Head of caudate nucleus (tissue), 42 donors: ENCODE measurements at regions not wholly inside any gene's neighbourhood (a gene's known extent, or its start where the extent isn't known, plus 50 kb on each side); places are given as distances from the start of the nearest gene placed in this dataset.

ENCODE experiments used
- DNase-seq, 42 donors: peaks; one replicate each; pipeline versions ENCODE4 v3.0.0 to v3.0.0-alpha.2; 2020 to 2021; ENCODE audit warnings: mixed read lengths in 7 of 42
- intact Hi-C: fragments of 100-400 bp; cut with DNase I; formaldehyde crosslinking; loops from one replicate; pipeline ENCODE4 v1.15.0; 2022

- intact Hi-C loops = no loop called here
- DNase-seq = no peak
Observed at GRCh38 chr6:1104988-1105670, 206.8 kb upstream of the FOXQ1 start.

- no peak for DNase-seq
- intact Hi-C loops = no loop called here
Observed at GRCh38 chr6:1103945-1104623, 207.8 kb upstream of the FOXQ1 start.

DNA sequence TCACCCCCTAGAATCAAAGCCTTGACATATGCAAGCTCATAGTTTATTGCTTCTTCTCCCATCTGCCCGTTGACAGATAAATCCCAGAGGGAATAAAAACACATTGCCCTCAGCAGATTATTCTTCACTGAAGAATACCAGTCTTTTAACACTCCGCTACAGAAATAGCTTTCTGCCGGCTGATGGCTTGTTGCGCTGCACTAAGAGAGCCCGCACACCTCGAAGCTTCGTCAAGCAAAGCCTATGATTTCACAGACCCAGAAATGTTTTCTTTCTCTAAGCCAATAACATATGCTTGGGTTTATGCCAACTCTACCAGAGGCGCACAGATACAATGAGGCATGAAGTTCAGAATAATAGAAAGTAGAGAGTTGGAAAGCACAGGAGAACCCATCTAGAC lies 208.9 kb upstream of the FOXQ1 start:
- intact Hi-C loops = no loop called here
- DNase-seq = no peak

GRCh38 chr6:1100269-1100668 lies 211.6 kb upstream of the FOXQ1 start:
- intact Hi-C loops = no loop called here
- DNase-seq = no peak

- intact Hi-C loops = no loop called here
- no peak for DNase-seq
Observed at GRCh38 chr6:1099264-1099663, 212.6 kb upstream of the FOXQ1 start.

- intact Hi-C loops = no loop called here
- DNase-seq = no peak
Observed at GRCh38 chr6:1096967-1097765, 214.7 kb upstream of the FOXQ1 start.

- intact Hi-C loops = no loop called here
- no peak for DNase-seq
Observed at GRCh38 chr6:1094306-1094705, 217.6 kb upstream of the FOXQ1 start.

GRCh38 chr6:1091900-1092299 lies 220.0 kb upstream of the FOXQ1 start:
- no peak for DNase-seq
- intact Hi-C loops = no loop called here

DNA sequence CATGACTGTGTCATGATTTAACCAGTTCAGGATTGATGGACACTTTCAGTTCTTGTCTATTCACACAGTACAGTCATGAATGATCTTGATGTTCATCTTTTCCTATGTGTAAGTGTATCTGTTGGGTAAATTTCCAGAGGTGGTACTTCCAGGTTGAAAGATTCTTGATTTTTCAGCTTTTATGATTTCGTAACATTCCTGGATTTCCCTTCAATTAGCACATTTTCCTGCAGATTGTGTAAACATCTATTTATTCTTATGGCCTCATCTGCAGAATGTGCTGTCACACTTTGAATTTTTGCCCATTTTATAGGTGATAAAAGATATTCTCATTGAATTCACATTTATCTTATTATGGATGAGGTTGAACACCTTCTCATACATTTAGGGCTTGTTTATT lies 222.0 kb upstream of the FOXQ1 start:
- intact Hi-C loops = no loop called here
- no peak for DNase-seq

GRCh38 chr6:1088492-1089001 lies 223.4 kb upstream of the FOXQ1 start:
- intact Hi-C loops = no loop called here
- DNase-seq = no peak

DNA sequence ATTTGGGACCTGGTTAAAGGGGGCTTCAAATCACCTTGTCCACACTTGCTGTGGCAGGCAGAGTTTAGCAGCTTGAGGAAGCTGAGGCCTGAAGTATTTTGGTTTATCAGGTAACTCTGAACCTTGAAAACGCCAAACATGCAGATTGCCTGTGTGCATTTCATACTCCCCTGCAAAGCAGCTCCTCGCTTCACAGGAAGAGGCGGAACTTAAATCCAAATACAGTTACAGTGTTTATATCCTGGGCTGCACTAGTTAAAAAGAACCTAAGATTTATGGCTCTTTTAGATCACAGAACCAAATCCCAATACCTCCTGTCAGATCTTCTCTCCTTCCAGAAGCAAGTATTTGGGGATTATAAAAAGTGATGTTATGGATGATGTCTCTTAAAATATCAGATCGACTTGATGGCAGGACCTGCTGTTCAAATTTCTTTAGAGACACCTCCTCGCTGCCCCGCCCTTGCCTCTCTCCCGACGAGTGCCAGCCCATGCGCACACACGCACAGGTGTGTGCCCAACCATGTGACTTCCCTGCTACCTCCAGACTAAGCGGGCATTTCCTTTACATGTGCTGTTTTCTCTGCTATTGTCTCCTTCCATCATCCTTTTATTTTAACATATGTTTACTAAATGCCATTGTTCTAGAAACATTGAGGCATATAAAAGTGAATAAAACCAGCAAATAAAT lies 224.6 kb upstream of the FOXQ1 start:
- intact Hi-C loops = no loop called here
- no peak for DNase-seq

DNA sequence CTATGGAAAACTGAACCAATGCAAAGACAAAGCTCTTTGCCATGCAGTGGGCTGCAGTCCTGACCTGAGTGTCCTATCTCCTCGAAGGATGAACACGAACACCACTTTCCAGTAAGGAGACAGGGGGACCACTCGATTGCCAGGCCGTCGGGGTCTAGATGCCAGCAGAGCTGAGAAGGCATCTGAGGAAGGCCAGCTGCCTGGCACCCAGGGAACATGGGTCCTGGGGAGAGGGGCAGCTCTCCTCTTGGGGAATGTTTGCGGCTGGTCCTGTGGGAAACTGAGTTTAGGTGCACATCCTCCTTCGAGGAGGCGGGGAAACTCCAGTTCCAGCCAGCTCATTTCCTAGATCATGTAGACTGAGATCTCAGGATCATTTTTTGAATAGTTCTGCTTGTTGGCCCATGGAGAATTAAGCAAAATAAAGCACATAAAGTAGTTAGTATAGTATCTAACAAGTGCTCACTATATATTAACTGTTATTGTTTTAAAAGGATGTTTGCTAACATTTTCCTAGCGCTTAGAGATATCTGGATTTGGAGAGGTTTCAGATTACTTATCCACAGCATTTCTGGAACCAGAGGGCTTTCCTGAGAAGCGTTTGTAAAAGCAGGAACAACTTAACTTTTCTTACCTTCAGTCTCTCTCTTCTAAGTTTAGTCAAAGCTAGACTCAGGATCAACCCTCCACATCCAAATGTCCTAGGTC lies 225.3 kb upstream of the FOXQ1 start:
- intact Hi-C loops = no loop called here
- DNase-seq = no peak

- intact Hi-C loops = no loop called here
- no peak for DNase-seq
Observed at GRCh38 chr6:1082285-1082935, 229.5 kb upstream of the FOXQ1 start.

- intact Hi-C loops = no loop called here
Observed at GRCh38 chr6:1081551-1082284, 230.2 kb upstream of the FOXQ1 start.

GRCh38 chr6:1080453-1081337 lies 231.2 kb upstream of the FOXQ1 start:
- intact Hi-C loops = no loop called here
- no peak for DNase-seq

More at GRCh38 chr6:1081551-1082284, 230.2 kb upstream of the FOXQ1 start:
- no peak for DNase-seq

GRCh38 chr6:1079525-1079924 lies 232.4 kb upstream of the FOXQ1 start:
- intact Hi-C loops = no loop called here
- no peak for DNase-seq
